ENCODE measurements at regions not wholly inside any gene's neighbourhood (a gene's known extent, or its start where the extent isn't known, plus 50 kb on each side); places are given as distances from the start of the nearest gene placed in this dataset.
"Not testable (repeated sequence)": the region's sequence is repeated elsewhere in the genome, so short reads cannot be mapped to it uniquely, and the experiment has no call there.

- DNase-seq (ENCODE audit: low spot score) = no peak
- intact Hi-C loops (cut with DNase I) = no loop called here
Measured at GRCh38 chr6:28655164-28655563, 129.5 kb downstream of the GPX5 start.

DNA sequence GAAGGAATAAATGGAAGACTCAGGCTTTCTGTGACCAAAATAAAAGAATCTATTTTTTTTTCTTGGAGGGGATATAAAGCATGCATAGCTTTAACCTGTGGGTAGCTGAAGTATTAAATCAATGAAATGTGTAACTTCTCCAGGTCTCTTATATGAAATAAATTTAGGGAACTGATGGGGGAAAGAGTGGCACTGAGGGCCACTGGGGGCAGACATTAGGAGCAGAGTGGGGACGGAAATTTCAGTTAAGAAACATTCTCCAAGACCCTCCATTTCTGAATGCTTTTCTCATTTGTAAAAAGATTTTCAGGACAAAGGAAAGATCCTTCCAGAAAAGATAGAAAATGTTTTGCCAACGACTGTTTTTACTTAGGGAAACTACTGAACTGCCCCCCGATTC, 131.0 kb downstream of the GPX5 start:
- no peak for DNase-seq (ENCODE audit: low spot score)
- intact Hi-C loops (cut with DNase I) = no loop called here

DNA sequence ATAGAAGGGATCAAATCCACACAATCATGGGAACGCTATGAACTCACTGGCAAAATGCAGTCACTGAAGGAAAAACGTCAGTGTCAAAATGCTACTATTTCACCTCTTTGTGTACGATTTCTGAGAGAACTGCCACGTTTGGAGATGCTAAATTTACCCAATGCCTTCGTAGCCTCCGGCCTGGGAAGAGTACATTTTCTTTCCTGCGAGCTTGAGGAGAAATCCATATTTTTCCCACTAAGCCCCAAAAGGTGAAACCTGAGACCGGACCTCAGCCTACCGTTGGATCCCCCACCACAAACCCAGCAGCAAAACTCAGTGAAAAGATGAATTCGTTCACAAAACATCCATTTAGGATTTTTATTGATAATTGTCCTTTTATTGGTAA, 131.7 kb downstream of the GPX5 start:
- intact Hi-C loops (cut with DNase I) = no loop called here
- DNase-seq (ENCODE audit: low spot score) = no peak

DNA sequence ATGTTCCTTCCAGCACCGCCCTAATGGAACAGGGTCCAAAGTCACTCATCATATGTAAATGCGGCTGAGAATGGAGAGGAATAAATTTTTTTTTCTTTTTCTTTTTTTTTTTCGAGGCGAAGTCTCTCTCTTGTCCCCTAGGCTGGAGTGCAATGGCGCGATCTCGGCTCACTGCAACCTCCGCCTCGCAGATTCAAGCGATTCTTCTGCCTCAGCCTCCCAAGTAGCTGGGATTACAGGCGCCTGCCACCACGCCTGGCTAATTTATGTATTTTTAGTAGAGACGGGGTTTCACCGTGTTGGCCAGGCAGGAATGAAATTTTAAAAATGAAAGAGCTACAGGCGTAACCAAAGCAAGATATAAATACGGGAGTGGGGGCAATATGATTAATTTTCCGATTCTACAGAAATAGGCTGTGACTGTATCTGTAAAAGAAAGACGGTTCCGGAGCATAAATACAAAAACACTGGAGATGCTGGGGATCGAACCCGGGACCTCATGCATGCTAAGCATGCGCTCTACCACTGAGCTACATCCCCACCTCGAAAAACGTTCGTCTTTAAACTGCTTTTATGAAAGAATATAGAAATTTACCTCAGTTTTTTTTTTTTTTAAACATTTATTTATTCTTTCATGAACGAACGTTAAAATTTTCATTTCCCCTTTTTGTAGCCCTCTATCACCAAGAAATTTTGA, 132.2 kb downstream of the GPX5 start:
- intact Hi-C loops (cut with DNase I) = no loop called here
- DNase-seq (ENCODE audit: low spot score) = no peak

- intact Hi-C loops (cut with DNase I) = no loop called here
Measured at GRCh38 chr6:28658475-28659249, 133.0 kb downstream of the GPX5 start.

DNA sequence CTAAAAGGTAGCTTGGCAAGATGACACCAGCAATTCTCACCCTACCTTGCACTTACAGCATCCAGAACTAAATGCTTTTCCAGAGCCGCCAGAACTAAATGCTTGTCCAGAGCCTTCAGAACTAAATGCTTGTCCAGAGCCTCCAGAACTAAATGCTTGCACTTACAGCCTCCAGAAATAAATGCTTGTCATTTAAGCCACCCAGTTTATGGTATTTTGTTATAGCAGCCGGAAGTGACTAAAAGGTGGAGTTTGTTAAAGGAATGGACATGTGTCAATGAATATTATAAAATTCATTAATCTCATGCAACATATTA, 133.5 kb downstream of the GPX5 start:
- DNase-seq (ENCODE audit: low spot score) = no peak
- intact Hi-C loops (cut with DNase I) = no loop called here

More at GRCh38 chr6:28658475-28659249, 133.0 kb downstream of the GPX5 start:
- DNase-seq (ENCODE audit: low spot score) = no peak

- DNase-seq (ENCODE audit: low spot score) = no peak
- intact Hi-C loops (cut with DNase I) = no loop called here
Measured at GRCh38 chr6:28661097-28661713, 135.5 kb downstream of the GPX5 start.

DNA sequence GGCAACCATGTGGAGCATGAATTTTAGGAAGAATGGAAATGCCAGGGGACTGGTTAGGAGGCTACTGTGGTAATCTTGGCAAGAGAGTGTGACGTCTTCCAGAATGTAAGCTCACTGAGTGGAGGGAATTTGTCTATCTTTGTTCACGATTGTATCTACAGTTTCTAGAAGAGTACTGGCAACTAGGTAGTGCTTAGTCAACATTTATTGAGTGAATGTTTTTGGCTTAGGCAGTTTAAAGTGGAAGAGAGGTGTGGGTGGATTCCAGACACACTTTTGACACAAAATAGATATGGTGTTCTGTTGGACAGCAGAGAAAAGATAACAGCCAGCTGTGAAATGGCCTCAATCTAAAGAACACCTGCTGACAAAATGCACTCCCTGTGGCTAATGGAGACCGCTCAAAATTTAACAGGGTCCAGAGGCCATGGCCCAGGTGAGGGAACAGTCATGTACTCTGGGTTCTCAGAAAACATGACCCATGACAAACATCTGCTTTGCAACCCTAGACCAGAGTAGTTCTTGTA, 139.3 kb downstream of the GPX5 start:
- DNase-seq (ENCODE audit: low spot score) = no peak
- intact Hi-C loops (cut with DNase I) = no loop called here

GRCh38 chr6:28673417-28673786, 147.7 kb downstream of the GPX5 start:
- intact Hi-C loops (cut with DNase I) = no loop called here
- no peak for DNase-seq (ENCODE audit: low spot score)

DNA sequence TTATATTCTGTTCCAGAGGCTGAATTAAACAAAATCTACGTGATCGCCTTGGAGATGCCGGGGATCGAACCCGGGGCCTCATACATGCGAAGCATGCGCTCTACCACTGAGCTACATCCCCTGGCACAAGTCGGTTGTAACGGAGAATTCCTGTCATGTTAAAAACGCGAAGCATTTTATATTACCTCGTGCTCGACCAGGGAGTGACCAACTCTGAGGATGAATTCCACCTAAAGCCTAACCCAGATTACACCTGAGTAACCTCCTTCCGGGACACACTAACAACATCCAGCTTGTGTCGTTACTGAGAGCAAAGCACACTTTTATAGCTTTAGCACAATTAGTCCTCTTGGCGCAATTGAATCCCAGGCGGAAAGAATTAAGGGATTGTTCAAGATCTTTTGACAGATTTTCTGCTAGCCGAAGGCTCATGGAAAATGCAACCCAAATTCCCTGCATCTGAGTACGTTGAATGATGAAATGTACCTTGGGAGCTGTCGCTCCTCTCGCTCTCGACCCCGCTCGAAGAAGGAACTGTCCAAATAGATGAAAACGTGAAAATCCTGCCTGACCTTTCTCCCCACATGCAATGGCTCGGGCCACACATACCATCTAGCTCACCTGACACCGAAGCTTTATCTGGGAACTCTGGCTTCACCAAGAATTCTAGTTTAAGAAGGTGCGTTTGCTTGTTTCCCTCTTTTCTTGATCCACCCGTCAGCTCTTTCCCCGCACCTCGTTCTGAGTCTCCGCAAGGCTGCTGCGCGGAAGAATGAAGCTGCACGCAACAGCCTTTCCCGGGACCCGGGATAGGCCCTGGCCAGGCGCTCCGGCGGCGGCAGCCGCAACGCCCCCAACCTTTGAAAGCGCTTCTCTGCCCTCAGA, 148.3 kb downstream of the GPX5 start:
- no peak for DNase-seq (ENCODE audit: low spot score)
- intact Hi-C loops (cut with DNase I) = no loop called here

DNA sequence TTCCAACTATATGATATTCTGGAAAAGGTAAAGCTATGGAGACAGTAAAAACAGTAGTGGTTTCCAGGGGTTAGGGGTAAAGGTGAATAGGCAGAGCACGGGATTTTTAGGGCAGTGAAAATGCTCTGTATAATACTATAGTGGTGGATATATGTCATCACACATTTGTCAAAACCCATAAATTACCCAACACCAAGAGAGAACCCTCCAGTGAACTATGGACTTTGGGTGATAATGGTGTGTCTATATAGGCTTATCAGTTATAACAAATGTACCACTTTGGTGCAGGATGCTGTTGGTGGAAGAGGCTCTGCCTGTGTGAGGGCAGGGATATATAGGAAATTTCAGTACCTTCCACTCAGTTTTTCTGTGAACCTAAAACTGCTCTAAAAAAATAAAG, 149.9 kb downstream of the GPX5 start:
- intact Hi-C loops (cut with DNase I) = no loop called here
- DNase-seq (ENCODE audit: low spot score) = no peak

- DNase-seq (ENCODE audit: low spot score) = no peak
- intact Hi-C loops (cut with DNase I) = no loop called here
Measured at GRCh38 chr6:28682542-28682941, 156.9 kb downstream of the GPX5 start.

DNA sequence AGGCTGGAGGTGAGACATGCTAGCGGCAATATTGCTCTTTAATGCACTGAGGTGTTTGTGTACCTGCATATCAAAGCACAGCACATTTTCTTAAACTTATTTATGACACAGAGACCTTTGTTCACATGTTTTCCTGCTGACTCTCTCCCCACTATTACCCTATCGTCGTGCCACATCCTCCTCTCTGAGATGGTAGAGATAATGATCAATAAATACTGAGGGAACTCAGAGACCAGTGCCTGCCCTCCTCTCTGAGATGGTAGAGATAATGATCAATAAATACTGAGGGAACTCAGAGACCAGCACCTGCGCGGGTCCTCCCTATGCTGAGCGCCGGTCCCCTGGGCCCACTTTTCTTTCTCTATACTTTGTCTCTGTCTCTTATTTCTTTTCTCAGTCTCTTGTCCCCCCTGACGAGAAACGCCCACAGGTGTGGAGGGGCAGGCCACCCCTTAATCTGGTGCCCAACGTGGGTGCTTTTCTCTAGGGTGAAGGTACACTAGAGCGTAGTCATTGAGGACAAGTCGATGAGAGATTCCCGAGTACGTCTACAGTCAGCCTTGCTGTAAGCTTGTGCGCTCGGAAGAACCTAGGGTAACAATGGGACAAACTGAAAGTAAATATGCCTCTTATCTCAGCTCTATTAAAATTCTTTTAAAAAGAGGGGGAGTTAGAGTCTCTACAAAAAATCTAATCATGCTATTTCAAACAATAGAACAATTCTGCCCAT, 157.4 kb downstream of the GPX5 start:
- DNase-seq (ENCODE audit: low spot score); intact Hi-C loops (cut with DNase I): not testable (repeated sequence)

DNA sequence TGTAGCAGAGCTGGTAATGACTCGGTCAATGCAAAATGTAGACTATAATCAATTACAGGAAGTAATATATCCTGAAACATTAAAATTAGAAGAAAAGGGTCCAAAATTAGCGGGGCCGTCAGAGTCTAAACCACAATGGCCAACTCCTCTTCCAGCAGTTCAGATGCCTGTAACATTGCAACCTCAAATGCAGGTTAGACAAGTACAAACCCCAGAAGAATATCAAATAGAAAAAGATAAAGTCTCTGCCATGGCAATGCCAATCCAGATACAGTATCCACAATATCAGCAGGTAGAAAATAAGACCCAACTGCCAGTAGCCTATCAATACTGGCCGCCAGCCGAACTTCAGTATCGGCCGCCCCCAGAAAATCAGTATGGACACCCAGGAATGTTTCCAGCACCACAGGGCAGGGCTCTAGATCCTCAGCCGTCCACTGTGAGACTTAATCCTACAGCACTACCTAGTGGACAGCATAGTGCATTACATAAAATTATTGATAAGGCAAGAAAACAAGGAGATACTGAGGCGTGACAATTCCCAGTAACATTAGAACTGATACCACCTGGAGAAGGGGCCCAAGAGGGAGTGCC, 158.4 kb downstream of the GPX5 start:
- DNase-seq (ENCODE audit: low spot score) = no peak
- intact Hi-C loops (cut with DNase I) = no loop called here

DNA sequence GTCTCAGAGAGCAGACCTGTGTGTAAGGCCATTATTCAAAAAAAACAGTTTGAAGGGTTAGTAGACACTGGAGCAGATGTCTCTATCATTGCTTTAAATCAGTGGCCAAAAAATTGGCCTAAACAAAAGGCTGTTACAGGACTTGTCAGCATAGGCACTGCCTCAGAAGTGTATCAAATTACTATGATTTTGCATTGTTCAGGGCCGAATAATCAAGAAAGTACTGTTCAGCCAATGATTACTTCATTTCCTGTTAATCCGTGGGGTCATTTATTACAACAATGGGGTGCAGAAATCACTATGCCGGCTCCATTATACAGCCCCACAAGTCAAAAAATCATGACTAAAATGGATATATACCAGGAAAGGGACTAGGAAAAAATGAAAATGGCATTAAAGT, 160.3 kb downstream of the GPX5 start:
- intact Hi-C loops (cut with DNase I) = loop anchor here (2.0 to 5.0 kb wide), 2 partner anchors 331 to 901 kb away; partner anchors contain the start of gene OR2H2
- DNase-seq (ENCODE audit: low spot score) = not testable (repeated sequence)

GRCh38 chr6:28686446-28687027, 160.9 kb downstream of the GPX5 start:
- intact Hi-C loops (cut with DNase I) = loop anchor here (2.0 to 5.0 kb wide), 2 partner anchors 330 to 901 kb away; partner anchors contain the start of gene OR2H2
- not testable (repeated sequence) for DNase-seq (ENCODE audit: low spot score)

DNA sequence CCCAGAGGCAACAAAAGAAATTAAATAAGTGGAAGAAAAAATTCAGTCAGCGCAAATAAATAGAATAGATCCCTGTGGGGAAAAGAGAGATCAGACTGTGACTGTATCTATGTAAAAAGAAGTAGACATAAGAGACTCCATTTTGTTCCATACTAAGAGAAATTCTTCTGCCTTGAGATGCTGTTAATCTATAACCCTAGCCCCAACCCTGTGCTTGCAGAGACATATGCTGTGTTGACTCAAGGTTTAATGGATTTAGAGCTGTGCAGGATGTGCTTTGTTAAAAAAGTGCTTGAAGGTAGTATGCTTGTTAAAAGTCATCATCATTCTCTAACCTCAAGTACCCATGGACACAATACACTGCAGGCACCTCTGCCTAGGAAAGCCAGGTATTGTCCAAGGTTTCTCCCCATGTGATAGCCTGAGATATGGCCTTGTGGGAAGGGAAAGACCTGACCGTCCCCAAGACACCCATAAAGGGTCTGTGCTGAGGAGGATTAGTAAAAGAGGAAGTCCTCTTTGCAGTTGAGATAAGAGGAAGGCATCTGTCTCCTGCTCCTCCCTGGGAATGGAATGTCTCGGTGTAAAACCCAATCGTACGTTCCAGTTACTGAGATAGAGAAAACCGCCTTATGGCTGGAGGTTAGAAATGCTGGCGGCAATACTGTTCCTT, 161.8 kb downstream of the GPX5 start:
- intact Hi-C loops (cut with DNase I) = loop anchor here (2.0 to 5.0 kb wide), 2 partner anchors 329 to 900 kb away; partner anchors contain the start of gene OR2H2
- DNase-seq (ENCODE audit: low spot score) = not testable (repeated sequence)

DNA sequence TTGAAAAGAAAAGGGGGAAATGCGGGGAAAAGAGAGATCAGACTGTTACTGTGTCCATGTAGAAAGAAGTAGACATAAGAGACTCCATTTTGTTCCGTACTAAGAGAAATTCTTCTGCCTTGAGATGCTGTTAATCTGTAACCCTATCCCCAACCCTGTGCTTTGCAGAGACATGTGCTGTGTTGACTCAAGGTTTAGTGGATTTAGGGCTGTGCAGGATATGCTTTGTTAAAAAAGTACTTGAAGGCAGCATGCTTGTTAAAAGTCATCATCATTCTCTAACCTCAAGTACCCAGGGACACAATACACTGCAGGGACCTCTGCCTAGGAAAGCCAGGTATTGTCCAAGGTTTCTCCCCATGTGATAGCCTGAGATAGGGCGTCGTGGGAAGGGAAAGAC, 166.3 kb downstream of the GPX5 start:
- intact Hi-C loops (cut with DNase I) = not testable (repeated sequence)

More for the DNA sequence above, 166.3 kb downstream of the GPX5 start:
- not testable (repeated sequence) for DNase-seq (ENCODE audit: low spot score)
